22Rv1 (cell line): ENCODE measurements at regions not wholly inside any gene's neighbourhood (a gene's known extent, or its start where the extent isn't known, plus 50 kb on each side); places are given as distances from the start of the nearest gene placed in this dataset.

Experiments
- H3K27ac ChIP-seq: fragments of 450-650 bp; 2 replicates; pipeline ENCODE4 v1.5.1; 2017
- ZFX ChIP-seq: fragments of 450-650 bp; IDR thresholded peaks from 2 replicates; pipeline ENCODE4 v1.6.1; 2017; ENCODE audit warnings: antibody characterized with exemption, borderline replicate concordance
- TF ChIP-seq, protein P1 (sequence below): fragments of 450-650 bp; IDR thresholded peaks from 2 replicates; pipeline ENCODE4 v1.5.1; 2017; ENCODE audit warnings: mild to moderate bottlenecking

DNA sequence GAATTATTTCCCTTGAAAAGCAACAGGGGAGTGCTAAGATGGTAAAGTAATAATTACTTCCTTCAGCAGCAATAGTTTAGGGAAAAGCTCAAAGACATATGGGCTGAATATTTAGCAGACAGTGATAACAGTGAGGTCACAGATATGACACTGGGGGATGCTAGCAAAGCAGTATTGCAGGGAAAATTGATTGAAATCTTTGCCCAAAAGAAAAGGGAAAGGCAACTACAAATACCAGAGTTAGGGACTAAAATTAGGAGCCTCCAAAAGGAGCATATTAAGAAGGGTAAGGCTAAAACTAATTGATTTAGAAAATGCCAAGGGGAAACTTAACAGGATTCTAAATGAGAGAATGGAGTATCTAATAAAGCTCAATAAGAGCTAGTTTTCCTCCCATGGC lies 1191.3 kb upstream of the TENM3 start:
- H3K27ac ChIP-seq: no peak overlapping the region
- no peak for TF ChIP-seq ZFX
- TF ChIP-seq, protein P1, sequence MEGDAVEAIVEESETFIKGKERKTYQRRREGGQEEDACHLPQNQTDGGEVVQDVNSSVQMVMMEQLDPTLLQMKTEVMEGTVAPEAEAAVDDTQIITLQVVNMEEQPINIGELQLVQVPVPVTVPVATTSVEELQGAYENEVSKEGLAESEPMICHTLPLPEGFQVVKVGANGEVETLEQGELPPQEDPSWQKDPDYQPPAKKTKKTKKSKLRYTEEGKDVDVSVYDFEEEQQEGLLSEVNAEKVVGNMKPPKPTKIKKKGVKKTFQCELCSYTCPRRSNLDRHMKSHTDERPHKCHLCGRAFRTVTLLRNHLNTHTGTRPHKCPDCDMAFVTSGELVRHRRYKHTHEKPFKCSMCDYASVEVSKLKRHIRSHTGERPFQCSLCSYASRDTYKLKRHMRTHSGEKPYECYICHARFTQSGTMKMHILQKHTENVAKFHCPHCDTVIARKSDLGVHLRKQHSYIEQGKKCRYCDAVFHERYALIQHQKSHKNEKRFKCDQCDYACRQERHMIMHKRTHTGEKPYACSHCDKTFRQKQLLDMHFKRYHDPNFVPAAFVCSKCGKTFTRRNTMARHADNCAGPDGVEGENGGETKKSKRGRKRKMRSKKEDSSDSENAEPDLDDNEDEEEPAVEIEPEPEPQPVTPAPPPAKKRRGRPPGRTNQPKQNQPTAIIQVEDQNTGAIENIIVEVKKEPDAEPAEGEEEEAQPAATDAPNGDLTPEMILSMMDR: no peak

DNA sequence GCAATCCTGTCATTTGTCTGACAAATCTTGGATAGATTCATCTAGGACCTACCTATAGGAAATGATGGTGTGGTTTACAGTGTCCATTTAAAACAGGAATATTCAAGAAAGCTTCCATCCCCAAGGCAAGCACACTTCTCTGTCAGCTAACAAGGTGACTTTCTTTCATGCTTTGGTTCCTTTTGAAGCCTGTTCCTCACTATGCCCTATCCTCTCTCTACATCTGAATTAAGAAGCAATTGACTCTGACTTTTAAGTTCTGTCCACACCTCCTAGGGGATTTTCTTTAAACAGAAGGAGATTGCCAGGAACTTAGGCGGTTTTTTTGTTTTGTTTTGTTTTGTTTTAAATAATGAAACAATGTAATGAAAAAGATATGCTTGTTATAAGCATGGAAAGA lies 1181.4 kb upstream of the TENM3 start:
- TF ChIP-seq ZFX: no peak
- TF ChIP-seq, protein P1: no peak
- no peak overlapping the region for H3K27ac ChIP-seq

DNA sequence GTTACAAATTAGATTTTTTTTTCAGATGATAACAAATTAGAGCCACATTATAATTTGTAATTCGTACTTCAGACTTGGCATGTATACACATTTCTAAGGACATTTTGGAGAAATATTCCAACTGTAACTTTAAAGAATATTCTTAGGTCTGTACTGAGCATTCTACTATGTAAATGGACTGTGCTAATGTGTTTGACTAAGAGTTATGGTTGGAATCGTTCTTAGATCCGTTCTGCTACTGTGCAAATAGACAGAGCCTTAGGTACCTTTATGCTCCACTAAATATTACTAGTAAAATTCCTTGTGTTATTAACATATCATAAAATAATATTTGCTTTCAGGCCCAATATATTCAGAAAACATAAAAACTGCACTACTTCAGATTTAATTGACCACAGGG lies 1180.0 kb upstream of the TENM3 start:
- H3K27ac ChIP-seq: no peak overlapping the region
- no peak for TF ChIP-seq ZFX
- TF ChIP-seq, protein P1: no peak

DNA sequence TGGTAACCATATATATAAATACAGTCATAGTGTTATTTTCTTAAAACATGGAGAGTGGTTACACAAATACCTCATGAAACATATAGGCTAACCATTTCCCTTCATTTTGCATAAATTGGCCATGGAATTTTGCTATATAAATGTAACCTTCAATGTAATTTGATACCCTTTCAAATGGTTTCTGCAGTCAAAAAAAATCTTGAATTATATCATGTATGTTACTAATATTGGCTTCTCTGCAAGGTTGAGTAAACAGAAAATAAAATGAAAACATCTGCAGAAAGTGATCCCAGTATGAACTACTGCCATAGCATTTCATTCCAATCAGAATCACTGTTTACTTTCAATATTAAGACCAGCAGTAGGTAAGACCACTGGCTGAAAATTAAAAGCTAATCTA lies 1165.9 kb upstream of the TENM3 start:
- TF ChIP-seq ZFX: no peak
- TF ChIP-seq, protein P1: no peak
- no peak overlapping the region for H3K27ac ChIP-seq

DNA sequence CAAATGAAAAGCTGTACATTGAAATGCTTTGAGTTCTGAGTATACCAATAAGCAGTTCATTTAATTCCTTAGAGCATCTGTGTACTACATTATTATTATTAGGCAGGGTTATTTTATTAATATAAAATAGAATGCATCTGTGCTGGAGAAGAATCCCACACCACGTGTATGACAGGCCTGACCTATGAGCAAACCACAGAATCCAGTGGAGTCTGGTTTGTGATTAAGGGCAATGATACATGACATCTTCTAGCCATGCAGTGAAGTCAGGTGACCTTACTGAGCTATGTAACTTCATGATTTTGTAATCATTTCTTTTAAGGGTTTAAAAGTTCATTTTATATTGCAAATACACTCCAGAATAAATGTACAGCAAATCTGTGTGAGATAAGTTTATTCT lies 1165.0 kb upstream of the TENM3 start:
- no peak overlapping the region for H3K27ac ChIP-seq
- no peak for TF ChIP-seq ZFX
- TF ChIP-seq, protein P1: no peak

DNA sequence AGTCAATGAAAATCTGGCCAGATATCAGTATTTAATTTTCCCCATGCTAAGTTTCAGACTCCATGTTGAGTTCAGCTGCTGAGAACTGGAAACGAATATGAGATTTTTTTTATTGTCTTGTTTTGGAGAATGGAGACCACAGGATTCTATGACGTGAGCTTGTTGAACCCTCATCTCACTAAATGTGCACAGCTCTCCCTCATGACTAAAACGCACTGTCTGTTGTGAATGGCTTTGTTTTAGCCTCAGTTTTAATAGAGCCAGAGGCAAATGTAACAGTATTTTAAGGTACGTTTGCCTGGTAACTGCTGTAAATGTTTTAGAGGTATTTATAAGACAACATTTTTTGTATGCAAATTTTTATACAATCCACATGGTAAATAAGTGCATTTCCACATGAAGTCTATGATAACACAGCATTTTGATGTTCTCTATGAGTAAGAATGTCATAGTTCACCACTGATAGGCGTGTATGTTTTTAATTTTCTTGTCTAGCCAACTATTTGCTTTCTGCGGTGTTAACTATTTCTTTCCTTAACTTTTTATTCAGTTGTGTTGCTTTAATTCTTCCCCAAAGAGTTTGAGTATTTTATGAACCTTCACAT lies 1159.3 kb upstream of the TENM3 start:
- TF ChIP-seq ZFX: no peak
- TF ChIP-seq, protein P1: no peak
- no peak overlapping the region for H3K27ac ChIP-seq

DNA sequence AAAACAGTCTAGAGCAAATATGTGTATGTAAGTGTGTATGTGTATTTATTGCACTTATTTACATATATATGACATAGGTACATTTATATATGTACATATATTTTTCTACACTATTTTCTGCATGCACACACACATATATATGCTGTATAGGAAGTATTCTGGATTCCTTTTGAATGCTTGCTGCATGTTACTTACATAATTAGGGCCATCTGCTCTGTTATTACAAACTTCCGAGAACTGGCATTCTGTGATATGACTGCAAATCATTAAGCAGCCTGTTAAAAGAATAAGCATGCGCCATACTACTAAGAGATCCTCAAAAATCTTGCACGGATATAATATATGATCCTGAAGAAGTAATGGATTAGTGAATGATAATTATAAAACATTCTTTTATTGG lies 1157.6 kb upstream of the TENM3 start:
- H3K27ac ChIP-seq: no peak overlapping the region
- TF ChIP-seq, protein P1: no peak
- no peak for TF ChIP-seq ZFX
